Uterus (tissue), 3 donors: ENCODE measurements at regions not wholly inside any gene's neighbourhood (a gene's known extent, or its start where the extent isn't known, plus 50 kb on each side); places are given as distances from the start of the nearest gene placed in this dataset.

Experiments used
- DNase-seq, 2 donors: peaks; one replicate each; pipeline ENCODE4 v3.0.0-alpha.2; 2019 to 2020
- H3K27ac ChIP-seq, 2 donors: fragments of 200-600 bp; sonication (generic); 1 replicate in 1 of 2; 2 replicates in 1 of 2; pipeline ENCODE4 v1.5.1; 2016 to 2018
- H3K27me3 ChIP-seq, 2 donors: fragments of 200-600 bp; sonication (generic); one replicate each; pipeline ENCODE4 v1.5.1; 2018 to 2019; ENCODE audit warnings: control low read depth in 1 of 2
- H3K36me3 ChIP-seq, 2 donors: fragments of 200-600 bp; sonication (generic); one replicate each; pipeline ENCODE4 v1.5.1; 2019; ENCODE audit warnings: control low read depth in 1 of 2
- H3K4me1 ChIP-seq, 2 donors: fragments of 200-600 bp; sonication (generic); one replicate each; pipeline ENCODE4 v1.5.1; 2018 to 2019; ENCODE audit warnings: control low read depth in 1 of 2
- H3K4me3 ChIP-seq, 2 donors: fragments of 200-600 bp; sonication (generic); 1 replicate in 1 of 2; 2 replicates in 1 of 2; pipeline ENCODE4 v1.5.1; 2018 to 2019; ENCODE audit warnings: mild to moderate bottlenecking in 1 of 2
- H3K9me3 ChIP-seq, 2 donors: fragments of 200-600 bp; sonication (generic); one replicate each; pipeline ENCODE4 v1.5.1; 2019; ENCODE audit warnings: control low read depth in 1 of 2
- CTCF ChIP-seq, 4 experiments: fragments of 200-600 bp in 2 of 4; fragments of 450-650 bp in 2 of 4; sonication (generic) in 2 of 4; IDR thresholded peaks; one replicate each; pipeline ENCODE4 v1.5.1; 2016 to 2019; ENCODE audit warnings: antibody characterized with exemption in 4 of 4, mild to moderate bottlenecking in 2 of 4, moderate library complexity in 1 of 4
- POLR2A ChIP-seq, 2 donors: fragments of 450-650 bp; IDR thresholded peaks; one replicate each; pipeline ENCODE4 v1.6.1; 2016; ENCODE audit warnings: antibody characterized with exemption in 2 of 2, mild to moderate bottlenecking in 1 of 2, moderate library complexity in 1 of 2
- intact Hi-C: fragments of 100-400 bp; cut with DNase I; formaldehyde crosslinking; loops from one replicate; pipeline ENCODE4 v1.15.1; 2023; ENCODE audit warnings: low total_unique reads
- donor health status: DM: yes; HTN: yes; CAD: no.

- Histone ChIP-seq H3K9me3 (no peaks in the 10 kb centered on the region), H3K27ac (no peak overlapping the region), H3K36me3 (no peaks in the 10 kb centered on the region), H3K4me1 (no peaks in the 10 kb centered on the region), H3K27me3 (no peaks in the 10 kb centered on the region), H3K4me3 (no peak overlapping the region)
- intact Hi-C loops = no loop called here
- TF ChIP-seq CTCF (IDR thresholded peaks at IDR 0.05) (no peak), POLR2A (IDR thresholded peaks at IDR 0.05) (no peak)
- no peak for DNase-seq
Observed at GRCh38 chr4:34289962-34290361, 1954.4 kb downstream of the ARAP2 start.

- intact Hi-C loops = no loop called here
- TF ChIP-seq CTCF (IDR thresholded peaks at IDR 0.05) (no peak), POLR2A (IDR thresholded peaks at IDR 0.05) (no peak)
Observed at GRCh38 chr4:34293459-34293858, 1950.9 kb downstream of the ARAP2 start.

GRCh38 chr4:34309383-34309906 lies 1934.9 kb downstream of the ARAP2 start:
- TF ChIP-seq CTCF (IDR thresholded peaks at IDR 0.05) (no peak), POLR2A (IDR thresholded peaks at IDR 0.05) (no peak)
- Histone ChIP-seq H3K9me3 (no peaks in the 10 kb centered on the region), H3K27ac (no peak overlapping the region), H3K4me3 (no peak overlapping the region), H3K27me3 (no peaks in the 10 kb centered on the region), H3K4me1 (no peaks in the 10 kb centered on the region), H3K36me3 (no peaks in the 10 kb centered on the region)
- intact Hi-C loops = no loop called here
- DNase-seq = no peak

More at GRCh38 chr4:34293459-34293858, 1950.9 kb downstream of the ARAP2 start:
- H3K27ac ChIP-seq = no peak overlapping the region
- H3K9me3 ChIP-seq = no peaks in the 10 kb centered on the region
- H3K4me1 ChIP-seq = no peaks in the 10 kb centered on the region
- H3K27me3 ChIP-seq = no peaks in the 10 kb centered on the region
- H3K4me3 ChIP-seq = no peak overlapping the region
- H3K36me3 ChIP-seq = no peaks in the 10 kb centered on the region
- DNase-seq = no peak

- no peaks in the 10 kb centered on the region for H3K4me1 ChIP-seq
- no peaks in the 10 kb centered on the region for H3K36me3 ChIP-seq
- no peak overlapping the region for H3K27ac ChIP-seq
- intact Hi-C loops = no loop called here
- no peak overlapping the region for H3K4me3 ChIP-seq
- TF ChIP-seq CTCF (IDR thresholded peaks at IDR 0.05) (no peak), POLR2A (IDR thresholded peaks at IDR 0.05) (no peak)
- H3K9me3 ChIP-seq = no peaks in the 10 kb centered on the region
- no peaks in the 10 kb centered on the region for H3K27me3 ChIP-seq
- DNase-seq = no peak
Observed at GRCh38 chr4:34318773-34319172, 1925.5 kb downstream of the ARAP2 start.

GRCh38 chr4:34323549-34324320 lies 1920.6 kb downstream of the ARAP2 start:
- DNase-seq = no peak
- Histone ChIP-seq H3K27me3 (no peaks in the 10 kb centered on the region), H3K36me3 (no peaks in the 10 kb centered on the region), H3K4me1 (no peaks in the 10 kb centered on the region), H3K4me3 (no peak overlapping the region), H3K9me3 (no peaks in the 10 kb centered on the region), H3K27ac (no peak overlapping the region)
- intact Hi-C loops = no loop called here
- TF ChIP-seq POLR2A (IDR thresholded peaks at IDR 0.05) (no peak), CTCF (IDR thresholded peaks at IDR 0.05) (no peak)
